ENCODE measurements at regions not wholly inside any gene's neighbourhood (a gene's known extent, or its start where the extent isn't known, plus 50 kb on each side); places are given as distances from the start of the nearest gene placed in this dataset.
"Not testable (repeated sequence)": the region's sequence is repeated elsewhere in the genome, so short reads cannot be mapped to it uniquely, and the experiment has no call there.

DNA sequence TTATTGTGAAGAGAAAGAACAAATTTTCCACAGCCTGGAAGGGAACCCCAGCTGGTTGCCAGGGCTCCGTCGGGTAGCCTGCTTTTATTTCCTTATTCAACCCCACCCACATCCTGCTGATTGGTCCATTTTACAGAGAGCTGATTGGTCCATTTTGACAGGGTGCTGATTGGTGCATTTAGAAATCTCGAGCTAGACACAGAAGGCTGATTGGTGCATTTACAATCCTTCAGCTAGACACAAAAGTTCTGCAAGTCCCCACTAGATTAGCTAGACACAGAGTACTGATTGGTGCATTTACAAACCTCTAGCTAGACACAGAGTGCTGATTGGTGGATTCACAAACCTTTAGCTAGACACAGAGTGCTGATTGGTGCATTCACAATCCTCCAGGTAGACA lies 241.1 kb downstream of the TFEC start:
- H3K9ac ChIP-seq (replicated peaks in 1 of 4; ENCODE audit: extremely low read depth in 1 of 4, low read depth in 3 of 4, low read length in 3 of 4); CTCF ChIA-PET (ENCODE audit: partially characterized antibody); H3K4ac ChIP-seq (replicated peaks; ENCODE audit: insufficient read length, low read depth, low read length); H3K18ac ChIP-seq (ENCODE audit: extremely low read depth, low read length); H4K5ac ChIP-seq (ENCODE audit: insufficient read length, low read depth, low read length); H2BK12ac ChIP-seq (ENCODE audit: low read depth, low read length); H2BK5ac ChIP-seq (ENCODE audit: low read depth, low read length); H2AK5ac ChIP-seq (ENCODE audit: low read depth, low read length); H2BK120ac ChIP-seq (replicated peaks; ENCODE audit: low read depth, low read length); H3K4me3 ChIP-seq (ENCODE audit: extremely low read depth in 1 of 4, insufficient read depth in 2 of 4, low read depth in 3 of 4, low read length in 4 of 4); H3K36me3 ChIP-seq (ENCODE audit: control insufficient read depth in 2 of 4, insufficient read depth in 4 of 4, low read length in 3 of 4); H4K20me1 ChIP-seq (replicated peaks in 1 of 2; ENCODE audit: control insufficient read depth in 1 of 2, insufficient read depth in 2 of 2, low read length in 2 of 2); H3K23ac ChIP-seq (ENCODE audit: insufficient read length); H3K4me1 ChIP-seq (replicated peaks in 1 of 4; ENCODE audit: control insufficient read depth in 3 of 4, insufficient read depth in 4 of 4, low read length in 3 of 4); H2AFZ ChIP-seq (ENCODE audit: low read length); H3K4me2 ChIP-seq (ENCODE audit: insufficient read depth in 1 of 2, low read depth in 2 of 2, low read length in 2 of 2); H2BK15ac ChIP-seq (ENCODE audit: low read length); H3K79me1 ChIP-seq (ENCODE audit: low read depth, low read length); H3K27ac ChIP-seq (ENCODE audit: low read depth, low read length); H3K9me3 ChIP-seq (ENCODE audit: insufficient read depth in 2 of 2, low read depth in 1 of 2, low read length in 1 of 2); DNase-seq (ENCODE audit: low read depth in 1 of 2, low spot score in 2 of 2); H4K8ac ChIP-seq (ENCODE audit: extremely low read depth, insufficient read depth, low read length); H2BK20ac ChIP-seq (ENCODE audit: low read length); H3K79me2 ChIP-seq (ENCODE audit: control insufficient read depth in 1 of 2, insufficient read depth in 2 of 2, low read length in 2 of 2); H3K27me3 ChIP-seq (replicated peaks in 1 of 4; ENCODE audit: control insufficient read depth in 3 of 4, extremely low read depth in 1 of 4, insufficient read depth in 3 of 4, low read length in 3 of 4); H3K14ac ChIP-seq (ENCODE audit: insufficient read length); H3K56ac ChIP-seq (replicated peaks; ENCODE audit: insufficient read length, low read depth, low read length); FAIRE-seq; H4K91ac ChIP-seq (replicated peaks; ENCODE audit: insufficient read length, low read length); H3K23me2 ChIP-seq (ENCODE audit: low read depth, low read length); POLR2A ChIA-PET (ENCODE audit: partially characterized antibody): not testable (repeated sequence)
- 98% methylated on average over 3 of the region's 3 CpGs; no CpG with 5 or more reads in 1 of the 2 experiments for WGBS, 2 experiments (ENCODE audit: extremely low coverage in 1 of 2, insufficient coverage in 1 of 2, insufficient read length in 1 of 2, insufficient replicate concordance in 2 of 2, low coverage in 1 of 2, low lambda C conversion rate in 2 of 2, missing lambda C conversion rate in 1 of 2)
